Loucy (cell line): ENCODE measurements at regions not wholly inside any gene's neighbourhood (a gene's known extent, or its start where the extent isn't known, plus 50 kb on each side); places are given as distances from the start of the nearest gene placed in this dataset.

ENCODE experiments used
- H2AFZ ChIP-seq: fragments of 200-600 bp; sonication (generic); 2 replicates; pipeline ENCODE4 v1.6.0; 2016; ENCODE audit warnings: antibody characterized with exemption, mild to moderate bottlenecking, low read length, moderate library complexity
- H3F3A ChIP-seq: fragments of 200-600 bp; 2 replicates; pipeline ENCODE4 v1.6.0; 2016; ENCODE audit warnings: antibody characterized with exemption, low read depth, mild to moderate bottlenecking
- H3K27me3 ChIP-seq: fragments of 200-600 bp; sonication (generic); 2 replicates; pipeline ENCODE4 v1.6.1; 2014; ENCODE audit warnings: low read length, mild to moderate bottlenecking; ENCODE audit not compliant: insufficient read depth, poor library complexity, severe bottlenecking
- H3K36me3 ChIP-seq: fragments of 200-600 bp; sonication (generic); 2 replicates; pipeline ENCODE4 v1.6.1; 2016; ENCODE audit warnings: low read length; ENCODE audit not compliant: insufficient read depth
- H3K4me1 ChIP-seq: fragments of 200-600 bp; sonication (generic); 2 replicates; pipeline ENCODE4 v1.5.1; 2014; ENCODE audit warnings: low read length, mild to moderate bottlenecking; ENCODE audit not compliant: insufficient read depth, poor library complexity, severe bottlenecking
- H3K4me2 ChIP-seq: fragments of 200-600 bp; sonication (generic); 2 replicates; pipeline ENCODE4 v1.6.0; 2014; ENCODE audit warnings: antibody characterized with exemption, low read length, low read depth, mild to moderate bottlenecking; ENCODE audit not compliant: poor library complexity, severe bottlenecking
- H3K4me3 ChIP-seq: fragments of 200-600 bp; sonication (generic); 2 replicates; pipeline ENCODE4 v1.5.1; 2014; ENCODE audit warnings: low read length, mild to moderate bottlenecking, mixed read lengths; ENCODE audit not compliant: poor library complexity, severe bottlenecking
- H3K79me2 ChIP-seq: fragments of 200-600 bp; sonication (generic); 2 replicates; pipeline ENCODE4 v1.6.1; 2014; ENCODE audit warnings: low read length; ENCODE audit not compliant: insufficient read depth
- H3K9ac ChIP-seq: fragments of 200-600 bp; sonication (generic); 2 replicates; pipeline ENCODE4 v1.6.0; 2014; ENCODE audit warnings: mild to moderate bottlenecking, low read depth, low read length, moderate library complexity; ENCODE audit not compliant: poor library complexity, severe bottlenecking
- H3K9me2 ChIP-seq: fragments of 200-600 bp; sonication (generic); replicated peaks from 2 replicates; pipeline ENCODE4 v1.6.1; 2016; ENCODE audit warnings: low read depth, low read length, mixed read lengths
- H3K9me3 ChIP-seq: fragments of 200-600 bp; sonication (generic); 2 replicates; pipeline ENCODE4 v1.6.1; 2014; ENCODE audit warnings: mild to moderate bottlenecking, antibody characterized with exemption, low read length, low read depth; ENCODE audit not compliant: insufficient read depth
- H4K20me1 ChIP-seq: fragments of 200-600 bp; sonication (generic); 2 replicates; pipeline ENCODE4 v1.6.0; 2014; ENCODE audit warnings: antibody characterized with exemption, low read length, mild to moderate bottlenecking; ENCODE audit not compliant: insufficient read depth, poor library complexity, severe bottlenecking
- CTCF ChIP-seq: fragments of 200-600 bp; sonication (generic); conservative IDR thresholded peaks from 2 replicates; pipeline ENCODE4 v1.5.1; 2014; ENCODE audit warnings: mild to moderate bottlenecking, antibody characterized with exemption, low read length
- EZH2phosphoT487 ChIP-seq: fragments of 200-600 bp; IDR thresholded peaks from 2 replicates; pipeline ENCODE4 v1.6.1; 2018; ENCODE audit warnings: antibody characterized with exemption, mild to moderate bottlenecking, moderate library complexity, borderline replicate concordance

DNA sequence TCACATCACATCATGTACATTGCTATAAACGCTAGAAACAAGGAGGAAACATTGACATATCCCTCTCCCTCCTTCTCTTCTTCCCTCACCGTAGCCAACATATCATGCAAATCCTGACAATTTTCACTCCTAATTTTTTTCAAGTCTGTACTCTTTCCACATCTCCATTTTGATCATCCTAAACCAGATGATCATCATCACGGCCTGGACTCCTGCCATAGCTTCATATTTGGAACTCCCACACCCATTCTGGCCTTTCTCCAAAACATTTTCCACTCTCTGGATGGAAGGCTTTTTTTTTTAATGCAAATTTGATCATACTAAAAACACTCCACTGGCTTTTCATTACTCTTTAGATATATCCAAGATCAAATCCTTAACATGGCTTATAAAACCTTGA, 248.0 kb upstream of the CNTN3 start:
- Histone ChIP-seq H4K20me1 (no peaks in the 10 kb centered on the region), H3K9me2 (no peaks in the 10 kb centered on the region), H3K9ac (no peak overlapping the region), H3K4me2 (no peak overlapping the region), H3K27me3 (no peaks in the 10 kb centered on the region), H3K36me3 (no peaks in the 10 kb centered on the region), H3K79me2 (no peaks in the 10 kb centered on the region), H3K4me3 (no peak overlapping the region), H3K4me1 (no peaks in the 10 kb centered on the region), H3K9me3 (no peaks in the 10 kb centered on the region), H2AFZ (no peak overlapping the region), H3F3A (no peaks in the 10 kb centered on the region)
- no peak for TF ChIP-seq CTCF
- TF ChIP-seq EZH2phosphoT487 = no peak

- H3K9ac ChIP-seq = no peak overlapping the region
- no peaks in the 10 kb centered on the region for H3K4me1 ChIP-seq
- no peak overlapping the region for H2AFZ ChIP-seq
- no peak overlapping the region for H3K4me2 ChIP-seq
- no peaks in the 10 kb centered on the region for H3F3A ChIP-seq
- TF ChIP-seq EZH2phosphoT487 = no peak
- no peak for TF ChIP-seq CTCF
- H3K9me2 ChIP-seq = no peaks in the 10 kb centered on the region
- H3K9me3 ChIP-seq = no peaks in the 10 kb centered on the region
- H3K79me2 ChIP-seq = no peaks in the 10 kb centered on the region
- no peaks in the 10 kb centered on the region for H3K27me3 ChIP-seq
- H3K4me3 ChIP-seq = no peak overlapping the region
- no peaks in the 10 kb centered on the region for H4K20me1 ChIP-seq
- H3K36me3 ChIP-seq = no peaks in the 10 kb centered on the region
Observed at GRCh38 chr3:74861211-74861610, 246.8 kb upstream of the CNTN3 start.

GRCh38 chr3:74858086-74858485, 243.6 kb upstream of the CNTN3 start:
- Histone ChIP-seq H4K20me1 (no peaks in the 10 kb centered on the region), H3F3A (no peaks in the 10 kb centered on the region), H3K9me2 (no peaks in the 10 kb centered on the region), H3K4me3 (no peak overlapping the region), H3K4me2 (no peak overlapping the region), H3K4me1 (no peaks in the 10 kb centered on the region), H3K79me2 (no peaks in the 10 kb centered on the region), H3K9ac (no peak overlapping the region), H3K9me3 (no peaks in the 10 kb centered on the region), H3K27me3 (no peaks in the 10 kb centered on the region), H2AFZ (no peak overlapping the region), H3K36me3 (no peaks in the 10 kb centered on the region)
- TF ChIP-seq EZH2phosphoT487 = no peak

DNA sequence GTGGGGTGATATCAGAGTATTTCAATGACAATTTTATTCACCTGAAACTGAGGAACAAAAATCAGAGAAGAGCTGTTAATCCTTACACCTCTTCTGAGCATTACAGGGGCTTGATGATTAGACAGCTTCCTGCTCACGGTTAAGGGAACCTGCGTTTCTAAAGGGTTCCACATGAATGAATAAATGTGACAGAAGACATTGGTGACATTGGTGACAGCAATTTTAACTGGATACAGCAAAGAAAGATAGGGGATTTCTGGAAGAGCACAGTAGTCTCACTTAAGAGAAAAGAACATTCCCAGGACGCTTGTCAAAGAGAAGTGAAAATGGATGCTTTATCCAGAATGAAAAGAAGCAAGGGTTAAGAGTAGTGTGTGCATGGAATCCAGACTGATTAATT, 235.9 kb upstream of the CNTN3 start:
- Histone ChIP-seq H3F3A (no peaks in the 10 kb centered on the region), H3K9ac (no peak overlapping the region), H2AFZ (no peak overlapping the region), H3K9me3 (no peaks in the 10 kb centered on the region), H4K20me1 (no peaks in the 10 kb centered on the region), H3K36me3 (no peaks in the 10 kb centered on the region), H3K4me2 (no peak overlapping the region), H3K9me2 (no peaks in the 10 kb centered on the region), H3K79me2 (no peaks in the 10 kb centered on the region), H3K27me3 (no peaks in the 10 kb centered on the region), H3K4me1 (no peaks in the 10 kb centered on the region), H3K4me3 (no peak overlapping the region)
- no peak for TF ChIP-seq CTCF
- no peak for TF ChIP-seq EZH2phosphoT487
